ENCODE measurements at regions not wholly inside any gene's neighbourhood (a gene's known extent, or its start where the extent isn't known, plus 50 kb on each side); places are given as distances from the start of the nearest gene placed in this dataset.

- no peak for DNase-seq
Measured at GRCh38 chr2:146158072-146158674, 1638.3 kb upstream of the ZEB2 start.

- DNase-seq, result no peak
Measured at GRCh38 chr2:146147448-146148012, 1627.6 kb upstream of the ZEB2 start.

GRCh38 chr2:146143971-146144370, 1624.1 kb upstream of the ZEB2 start:
- DNase-seq, result no peak

- no peak for DNase-seq
Measured at GRCh38 chr2:146138820-146139219, 1618.9 kb upstream of the ZEB2 start.

- DNase-seq, result no peak
Measured at GRCh38 chr2:146135245-146135644, 1615.3 kb upstream of the ZEB2 start.

GRCh38 chr2:146131785-146132184, 1611.9 kb upstream of the ZEB2 start:
- no peak for DNase-seq

- no peak for DNase-seq
Measured at GRCh38 chr2:146131048-146131447, 1611.1 kb upstream of the ZEB2 start.

- no peak for DNase-seq
Measured at GRCh38 chr2:146130290-146130689, 1610.4 kb upstream of the ZEB2 start.

GRCh38 chr2:146129231-146129630, 1609.3 kb upstream of the ZEB2 start:
- DNase-seq, result no peak

GRCh38 chr2:146128216-146128615, 1608.3 kb upstream of the ZEB2 start:
- no peak for DNase-seq

- no peak for DNase-seq
Measured at GRCh38 chr2:146125551-146125950, 1605.6 kb upstream of the ZEB2 start.

- no peak for DNase-seq
Measured at GRCh38 chr2:146124741-146125140, 1604.8 kb upstream of the ZEB2 start.

- DNase-seq, result no peak
Measured at GRCh38 chr2:146123714-146124113, 1603.8 kb upstream of the ZEB2 start.

- no peak for DNase-seq
Measured at GRCh38 chr2:146123256-146123655, 1603.3 kb upstream of the ZEB2 start.

- no peak for DNase-seq
Measured at GRCh38 chr2:146119586-146119985, 1599.7 kb upstream of the ZEB2 start.

- DNase-seq, result no peak
Measured at GRCh38 chr2:146108993-146109392, 1589.1 kb upstream of the ZEB2 start.

- DNase-seq, result no peak
Measured at GRCh38 chr2:146094185-146094584, 1574.3 kb upstream of the ZEB2 start.

GRCh38 chr2:146081459-146081858, 1561.5 kb upstream of the ZEB2 start:
- DNase-seq, result no peak

GRCh38 chr2:146080925-146081324, 1561.0 kb upstream of the ZEB2 start:
- no peak for DNase-seq

GRCh38 chr2:146079216-146079615, 1559.3 kb upstream of the ZEB2 start:
- no peak for DNase-seq

GRCh38 chr2:146077156-146077555, 1557.2 kb upstream of the ZEB2 start:
- DNase-seq, result no peak

GRCh38 chr2:146068051-146068450, 1548.1 kb upstream of the ZEB2 start:
- DNase-seq, result no peak

- DNase-seq, result no peak
Measured at GRCh38 chr2:146048141-146048540, 1528.2 kb upstream of the ZEB2 start.

GRCh38 chr2:146041274-146041910, 1521.5 kb upstream of the ZEB2 start:
- DNase-seq, result no peak

GRCh38 chr2:146040051-146040450, 1520.1 kb upstream of the ZEB2 start:
- no peak for DNase-seq

Data from CD4-positive, alpha-beta T cell treated with Interleukin-21 for 1 hour (primary cell).